ENCODE measurements at regions not wholly inside any gene's neighbourhood (a gene's known extent, or its start where the extent isn't known, plus 50 kb on each side); places are given as distances from the start of the nearest gene placed in this dataset.

DNA sequence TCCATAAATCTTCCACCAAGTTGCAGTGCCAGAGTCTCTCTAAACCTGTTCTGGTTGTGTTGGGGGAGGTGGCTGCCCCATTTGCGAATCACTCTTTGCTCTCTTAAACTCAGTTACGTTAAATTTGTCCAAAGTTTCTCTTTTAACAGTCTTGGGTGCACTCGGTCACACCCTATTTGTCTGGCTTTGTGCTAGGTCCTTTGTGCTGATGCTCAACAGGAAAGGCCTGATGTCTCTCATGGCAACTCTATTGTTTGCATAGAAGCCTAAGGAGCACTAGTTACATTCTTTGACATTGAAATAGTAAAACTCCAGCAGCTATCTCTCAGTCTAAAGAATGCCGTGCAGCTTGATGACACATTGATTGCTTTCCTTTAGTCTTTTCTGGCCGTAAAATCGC lies 105.1 kb downstream of the TRMT11 start:
- H3K4me3 Mint-ChIP-seq = no peak overlapping the region

DNA sequence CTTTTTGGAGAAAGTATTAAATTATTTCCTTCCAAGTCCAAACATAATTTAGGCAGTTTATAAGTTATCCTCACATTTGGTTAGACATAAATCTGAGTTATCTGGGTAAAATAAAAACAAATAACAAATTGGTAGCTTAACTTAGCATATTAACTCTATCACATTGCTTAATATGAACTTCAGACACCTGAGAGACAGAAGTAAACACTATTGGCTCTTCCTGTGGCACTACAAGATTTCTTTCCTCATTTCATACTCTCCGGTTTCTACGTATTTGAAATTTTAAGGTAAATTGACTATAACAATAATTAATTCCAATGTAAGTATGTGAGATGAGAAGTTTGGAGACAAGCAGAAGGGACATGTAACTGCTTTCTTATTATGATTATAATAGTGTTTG lies 106.8 kb downstream of the TRMT11 start:
- Mint-ChIP-seq H3K27ac (no peak overlapping the region), H3K27me3 (no peaks in the 10 kb centered on the region), H3K9me3 (no peaks in the 10 kb centered on the region), H3K4me3 (no peak overlapping the region), H3K4me1 (no peaks in the 10 kb centered on the region), H3K36me3 (peaks cover 2% of the 10 kb centered on the region)

More for the DNA sequence above, 105.1 kb downstream of the TRMT11 start:
- Mint-ChIP-seq H3K36me3 (peaks cover 4% of the 10 kb centered on the region), H3K27ac (no peak overlapping the region), H3K4me1 (peaks cover 2 to 3% (median 3%) of the 10 kb centered on the region in 3 donors), H3K9me3 (peaks cover 0 to 2% (median 0%) of the 10 kb centered on the region in 3 donors), H3K27me3 (no peaks in the 10 kb centered on the region)

DNA sequence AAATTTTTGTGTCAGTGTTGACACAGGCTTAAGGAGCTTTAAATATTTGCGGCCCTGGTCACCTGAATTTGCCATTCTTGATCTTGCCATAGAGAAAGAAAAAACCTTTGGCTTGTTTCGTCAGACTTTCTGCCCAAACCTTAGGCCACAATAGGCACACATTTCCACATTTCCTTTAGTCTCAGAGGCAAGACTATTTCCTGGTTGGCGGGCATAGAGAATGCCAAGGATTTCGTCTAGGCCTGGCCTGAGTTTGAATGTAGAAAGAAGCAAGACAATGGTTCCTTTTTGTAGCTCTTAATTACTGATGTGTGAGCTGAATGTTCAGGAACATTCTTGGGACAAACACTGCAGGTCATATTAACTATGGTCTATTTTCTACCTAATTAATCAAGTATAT lies 108.1 kb downstream of the TRMT11 start:
- Mint-ChIP-seq H3K27ac (no peak overlapping the region), H3K4me1 (no peaks in the 10 kb centered on the region), H3K27me3 (no peaks in the 10 kb centered on the region), H3K9me3 (no peaks in the 10 kb centered on the region), H3K4me3 (no peak overlapping the region), H3K36me3 (peaks cover 2% of the 10 kb centered on the region)

DNA sequence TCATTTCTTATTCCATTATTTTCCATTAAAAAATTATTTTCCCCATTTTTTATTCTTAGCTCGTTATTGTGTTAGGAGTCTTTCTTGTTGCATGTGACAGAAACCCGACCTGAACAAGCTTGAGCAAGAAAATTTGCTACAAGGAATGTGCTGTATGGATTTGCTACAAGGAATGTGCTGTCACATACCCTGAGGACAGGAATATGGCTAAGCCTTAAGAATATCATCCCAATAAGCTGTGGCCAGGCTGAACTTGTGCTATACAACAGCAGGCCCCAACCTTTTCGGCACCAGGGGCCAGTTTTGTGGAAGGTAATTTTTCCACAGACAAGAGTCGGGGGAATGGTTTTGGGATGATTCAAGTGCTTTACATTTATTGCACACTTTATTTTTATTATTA lies 114.0 kb downstream of the TRMT11 start:
- Mint-ChIP-seq H3K36me3 (peaks cover 4% of the 10 kb centered on the region), H3K27me3 (no peaks in the 10 kb centered on the region), H3K4me3 (no peak overlapping the region), H3K27ac (no peak overlapping the region), H3K9me3 (peaks cover 0 to 2% (median 0%) of the 10 kb centered on the region in 3 donors), H3K4me1 (no peaks in the 10 kb centered on the region)

DNA sequence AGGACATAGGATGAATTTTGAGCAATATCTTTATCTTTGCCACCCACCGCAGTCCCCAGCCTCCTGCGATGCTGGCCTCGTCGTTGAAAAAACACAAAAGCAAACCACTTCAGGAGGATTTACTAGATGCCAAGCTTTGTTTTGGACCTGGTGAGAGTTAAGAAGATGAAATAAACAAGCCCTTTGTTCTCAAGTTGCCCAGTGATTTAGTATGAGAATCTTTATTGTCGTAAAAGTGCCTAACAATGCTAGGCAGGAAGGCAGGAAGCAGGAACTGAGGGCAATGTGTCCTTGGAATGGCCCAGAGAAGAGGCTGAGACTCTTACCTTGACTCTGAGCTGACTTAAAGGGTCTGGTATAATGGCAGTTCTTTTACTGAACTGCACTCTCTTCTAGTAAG lies 116.0 kb downstream of the TRMT11 start:
- Mint-ChIP-seq H3K4me1 (no peaks in the 10 kb centered on the region), H3K36me3 (peaks cover 4% of the 10 kb centered on the region), H3K9me3 (peaks cover 0 to 2% (median 0%) of the 10 kb centered on the region in 3 donors), H3K27me3 (no peaks in the 10 kb centered on the region), H3K4me3 (no peak overlapping the region), H3K27ac (no peak overlapping the region)

DNA sequence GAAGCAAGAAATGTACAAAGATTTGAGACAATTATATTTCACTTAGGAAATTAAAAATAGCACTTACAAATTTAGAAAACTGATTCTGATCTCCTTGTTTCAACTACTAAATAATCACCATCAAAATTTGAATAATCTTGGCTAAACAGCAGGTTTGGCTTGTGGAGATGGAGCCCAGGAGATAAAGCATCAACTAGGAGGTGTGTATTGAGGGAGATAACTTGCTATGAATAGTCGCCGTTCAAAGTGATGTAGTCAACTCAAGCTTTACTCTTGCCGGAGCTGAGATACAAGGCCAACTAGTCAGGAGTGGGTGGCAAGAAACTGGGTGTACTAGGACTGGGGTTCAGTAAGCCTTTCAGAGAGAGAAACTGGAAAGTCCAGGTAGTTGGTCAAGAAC lies 117.7 kb downstream of the TRMT11 start:
- Mint-ChIP-seq H3K36me3 (peaks cover 4% of the 10 kb centered on the region), H3K4me1 (no peaks in the 10 kb centered on the region), H3K9me3 (peaks cover 0 to 2% (median 0%) of the 10 kb centered on the region in 3 donors), H3K27ac (no peak overlapping the region), H3K27me3 (no peaks in the 10 kb centered on the region), H3K4me3 (no peak overlapping the region)

DNA sequence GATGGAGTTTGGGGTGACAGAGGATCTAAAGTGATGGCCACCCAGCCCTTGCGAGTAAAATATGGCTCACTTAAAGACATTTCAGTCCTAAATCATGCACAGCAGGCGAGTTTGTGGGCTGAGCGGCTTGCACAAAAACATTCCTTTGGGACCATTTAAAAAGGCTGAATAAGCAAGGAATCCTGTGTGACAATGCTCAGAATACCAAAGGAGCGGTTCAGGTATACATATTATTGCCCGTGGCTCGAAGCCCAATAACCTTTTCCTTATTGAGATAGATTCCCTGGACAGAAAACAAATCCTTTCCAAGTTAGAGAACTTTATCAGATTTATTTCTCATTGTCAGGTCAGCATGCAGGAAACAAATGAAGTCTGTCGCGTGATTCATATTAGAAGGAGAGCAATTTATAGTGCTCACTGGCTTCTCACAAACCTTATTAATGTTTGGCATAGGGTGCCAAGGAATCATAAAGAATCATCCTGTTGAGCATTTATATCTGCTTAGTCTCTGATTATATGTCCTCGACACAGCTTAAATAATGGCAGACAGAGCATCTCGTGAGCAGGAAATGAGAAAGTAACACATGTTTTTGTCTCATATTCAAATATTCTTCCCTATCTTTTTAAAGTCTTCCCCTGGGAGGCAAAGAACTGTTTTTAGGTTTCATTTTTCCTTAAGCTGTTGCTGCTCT lies 121.3 kb downstream of the TRMT11 start:
- H3K4me1 Mint-ChIP-seq = no peaks in the 10 kb centered on the region
- no peaks in the 10 kb centered on the region for H3K27me3 Mint-ChIP-seq
- H3K4me3 Mint-ChIP-seq = no peak overlapping the region
- no peaks in the 10 kb centered on the region for H3K36me3 Mint-ChIP-seq
- H3K9me3 Mint-ChIP-seq = peaks cover 0 to 2% (median 0%) of the 10 kb centered on the region in 3 donors
- no peak overlapping the region for H3K27ac Mint-ChIP-seq

DNA sequence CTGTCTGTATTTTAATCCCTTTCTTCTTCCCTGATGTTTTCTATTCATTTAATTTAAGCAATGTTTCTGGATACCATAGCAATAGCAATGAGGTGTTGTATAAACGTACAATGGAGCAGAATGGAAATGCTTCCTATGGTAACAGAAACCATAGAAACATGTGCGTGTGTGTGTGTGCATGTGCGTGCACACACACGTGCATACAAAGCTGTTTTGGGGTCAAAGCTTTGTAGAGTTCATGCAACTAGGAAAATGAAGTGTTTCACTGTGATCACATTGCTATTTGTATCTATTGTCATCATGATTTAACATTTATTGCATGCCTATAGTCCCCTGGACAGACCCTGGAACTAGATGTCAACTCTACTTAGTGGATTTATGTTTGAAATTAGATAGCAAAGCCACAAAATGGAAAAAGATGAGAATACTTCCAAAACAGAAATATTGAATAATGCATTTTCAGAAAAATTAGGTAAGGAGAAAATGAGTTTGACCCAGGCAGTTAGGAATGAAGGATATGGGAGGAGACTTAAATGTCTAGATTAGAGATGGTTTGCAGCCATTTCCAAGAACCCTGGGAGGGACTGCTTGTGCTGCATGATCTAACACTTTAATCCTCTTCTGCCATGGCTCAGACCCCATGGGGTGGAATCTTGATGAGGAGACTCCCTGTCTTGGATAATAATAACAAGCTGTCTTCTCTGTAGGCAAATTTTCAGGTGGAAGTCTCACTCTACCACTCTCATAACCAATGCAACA lies 124.4 kb downstream of the TRMT11 start:
- H3K27ac Mint-ChIP-seq = no peak overlapping the region
- no peaks in the 10 kb centered on the region for H3K36me3 Mint-ChIP-seq
- H3K4me1 Mint-ChIP-seq = no peaks in the 10 kb centered on the region
- H3K4me3 Mint-ChIP-seq = no peak overlapping the region
- no peaks in the 10 kb centered on the region for H3K27me3 Mint-ChIP-seq
- H3K9me3 Mint-ChIP-seq = no peaks in the 10 kb centered on the region

DNA sequence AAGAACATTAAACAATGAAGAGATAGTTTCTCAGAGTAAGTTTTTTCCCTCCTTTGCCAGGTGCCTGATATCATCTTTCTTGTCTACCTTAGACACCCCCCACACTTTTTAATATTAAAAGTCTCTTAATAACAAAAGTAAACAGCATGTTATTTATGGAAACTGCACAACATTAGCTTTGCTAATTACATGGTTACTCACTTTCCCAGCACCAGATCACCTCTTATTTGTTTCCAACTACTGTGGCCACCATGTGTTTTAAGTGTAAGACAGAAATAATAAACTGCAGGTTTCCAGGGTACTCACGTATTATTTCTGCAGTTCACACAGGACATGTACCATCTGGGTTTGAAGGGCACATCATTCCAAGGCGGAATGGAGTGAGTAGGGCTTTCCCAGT lies 125.0 kb downstream of the TRMT11 start:
- Mint-ChIP-seq H3K27ac (no peak overlapping the region), H3K4me3 (no peak overlapping the region), H3K4me1 (no peaks in the 10 kb centered on the region), H3K27me3 (no peaks in the 10 kb centered on the region), H3K9me3 (no peaks in the 10 kb centered on the region), H3K36me3 (no peaks in the 10 kb centered on the region)

DNA sequence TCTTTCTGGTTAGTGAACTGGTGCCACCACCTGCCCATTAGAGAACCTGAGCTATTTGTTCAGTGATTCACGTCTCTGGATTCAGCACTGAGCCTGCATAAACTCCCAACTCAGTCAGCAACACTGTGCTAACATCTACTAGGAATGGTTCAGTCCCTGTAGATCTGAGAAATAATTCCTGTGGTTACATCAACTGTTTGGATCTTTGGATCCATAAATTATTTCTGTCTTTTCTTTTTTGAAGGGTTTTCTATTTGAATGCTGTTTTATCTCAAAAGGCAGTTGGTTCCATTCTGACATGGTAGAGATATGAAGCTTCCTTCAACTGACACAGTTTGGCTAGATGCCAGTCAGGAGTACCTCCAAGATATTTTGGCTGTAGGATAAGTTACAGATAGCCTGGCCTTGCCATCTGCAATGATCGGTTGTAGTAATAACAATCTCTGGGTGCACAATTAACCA lies 125.9 kb downstream of the TRMT11 start:
- Mint-ChIP-seq H3K27me3 (no peaks in the 10 kb centered on the region), H3K4me3 (no peak overlapping the region), H3K27ac (no peak overlapping the region), H3K36me3 (peaks cover under 1% of the 10 kb centered on the region), H3K9me3 (no peaks in the 10 kb centered on the region), H3K4me1 (no peaks in the 10 kb centered on the region)

DNA sequence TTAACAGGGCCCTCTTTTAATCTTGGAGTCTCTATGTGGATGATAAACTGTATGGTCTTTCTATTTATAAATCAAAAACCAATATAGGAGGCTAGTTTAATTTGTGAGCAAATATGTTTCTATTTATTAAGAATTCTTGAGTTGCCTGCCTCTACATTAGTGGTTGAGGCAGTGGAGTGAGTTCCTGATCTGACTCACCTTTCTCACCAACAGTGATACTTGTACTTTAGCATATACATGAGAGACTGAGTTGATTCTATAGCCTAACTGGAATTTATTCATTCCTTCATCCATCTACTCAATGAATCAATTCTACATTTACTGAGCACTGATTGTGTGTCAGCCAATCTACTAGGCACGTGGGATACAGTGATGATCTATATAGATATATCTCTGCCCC lies 126.9 kb downstream of the TRMT11 start:
- H3K9me3 Mint-ChIP-seq = no peaks in the 10 kb centered on the region
- no peaks in the 10 kb centered on the region for H3K27me3 Mint-ChIP-seq
- no peaks in the 10 kb centered on the region for H3K4me1 Mint-ChIP-seq
- H3K36me3 Mint-ChIP-seq = peaks cover 3% of the 10 kb centered on the region
- no peak overlapping the region for H3K4me3 Mint-ChIP-seq
- H3K27ac Mint-ChIP-seq = no peak overlapping the region

DNA sequence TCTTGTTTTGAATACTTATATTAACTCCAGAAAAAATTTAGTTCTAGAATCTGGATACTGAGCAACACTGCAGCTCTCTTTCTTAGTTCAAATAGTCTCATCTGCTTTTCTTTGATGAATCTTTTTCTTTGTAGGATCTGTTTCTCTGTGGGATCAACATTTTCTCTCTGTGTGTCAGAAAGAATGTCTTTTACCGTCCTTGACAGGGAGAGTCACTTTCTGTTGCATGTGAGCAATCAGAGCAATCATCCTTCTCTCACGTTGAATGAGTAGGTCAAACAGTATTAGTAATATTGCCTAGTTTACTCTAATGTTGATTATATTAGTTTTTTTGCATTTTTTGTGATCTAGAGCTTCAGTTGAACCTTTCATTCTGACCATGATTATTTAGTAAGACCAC lies 130.9 kb downstream of the TRMT11 start:
- Mint-ChIP-seq H3K27ac (no peak overlapping the region), H3K9me3 (no peaks in the 10 kb centered on the region), H3K36me3 (peaks cover 5% of the 10 kb centered on the region)

DNA sequence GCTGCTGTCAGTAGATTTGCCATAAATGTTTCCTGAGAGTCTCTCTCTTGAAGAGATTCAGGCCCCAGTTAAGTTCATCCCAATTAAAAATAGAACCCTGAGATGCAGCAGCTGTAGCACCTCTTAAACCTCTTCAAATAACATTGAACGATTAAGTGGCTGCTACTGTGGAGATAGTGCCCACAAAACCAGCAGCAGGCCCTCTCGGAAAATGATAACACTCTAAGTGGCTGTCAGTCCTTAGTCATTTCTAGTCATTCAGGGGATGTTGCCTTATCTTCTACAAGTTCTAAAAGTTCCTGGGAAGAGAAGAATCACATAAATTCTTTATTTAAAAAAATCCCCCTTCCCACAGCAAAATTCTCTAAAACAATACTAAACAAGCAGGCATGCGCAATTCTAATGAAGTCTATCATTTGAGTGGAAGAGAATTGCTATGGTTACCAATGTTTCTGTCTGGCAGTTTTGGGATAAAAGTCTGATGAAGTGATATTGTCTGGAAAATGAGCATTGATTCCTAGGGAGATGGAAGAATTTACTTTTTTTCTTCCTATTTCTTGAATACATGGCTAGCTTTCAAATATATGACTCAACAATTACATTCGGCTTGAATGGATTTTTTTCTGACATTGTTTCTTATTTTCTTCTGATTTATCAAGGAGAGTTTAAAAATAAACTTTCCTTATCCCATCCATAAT lies 131.9 kb downstream of the TRMT11 start:
- peaks cover 5% of the 10 kb centered on the region for H3K36me3 Mint-ChIP-seq
- no peak overlapping the region for H3K27ac Mint-ChIP-seq
- H3K4me1 Mint-ChIP-seq = no peaks in the 10 kb centered on the region
- H3K9me3 Mint-ChIP-seq = no peaks in the 10 kb centered on the region
- no peak overlapping the region for H3K4me3 Mint-ChIP-seq
- no peaks in the 10 kb centered on the region for H3K27me3 Mint-ChIP-seq

More for the DNA sequence above, 130.9 kb downstream of the TRMT11 start:
- Mint-ChIP-seq H3K4me3 (no peak overlapping the region), H3K4me1 (no peaks in the 10 kb centered on the region), H3K27me3 (no peaks in the 10 kb centered on the region)

DNA sequence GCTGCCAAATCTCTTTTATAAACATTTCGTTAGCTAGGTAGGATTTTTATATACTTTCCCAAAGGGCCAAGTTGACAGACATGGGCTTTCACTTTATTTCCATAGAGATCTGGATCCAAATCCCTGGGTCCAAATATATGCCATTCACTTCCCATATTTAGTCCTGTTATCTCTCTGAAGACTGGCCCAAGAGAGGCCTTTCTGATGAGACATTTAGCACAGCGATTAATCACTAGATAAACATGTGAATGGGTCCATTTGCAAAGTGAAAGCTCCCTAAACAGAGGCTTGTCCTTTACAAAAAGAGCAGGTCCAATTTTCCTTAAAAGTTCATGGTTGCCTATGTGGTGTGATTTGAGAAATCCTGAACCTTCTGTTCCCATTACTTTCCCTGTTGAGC lies 132.6 kb downstream of the TRMT11 start:
- Mint-ChIP-seq H3K4me1 (no peaks in the 10 kb centered on the region), H3K36me3 (peaks cover 6% of the 10 kb centered on the region), H3K27me3 (no peaks in the 10 kb centered on the region), H3K27ac (no peak overlapping the region), H3K4me3 (no peak overlapping the region), H3K9me3 (no peaks in the 10 kb centered on the region)

DNA sequence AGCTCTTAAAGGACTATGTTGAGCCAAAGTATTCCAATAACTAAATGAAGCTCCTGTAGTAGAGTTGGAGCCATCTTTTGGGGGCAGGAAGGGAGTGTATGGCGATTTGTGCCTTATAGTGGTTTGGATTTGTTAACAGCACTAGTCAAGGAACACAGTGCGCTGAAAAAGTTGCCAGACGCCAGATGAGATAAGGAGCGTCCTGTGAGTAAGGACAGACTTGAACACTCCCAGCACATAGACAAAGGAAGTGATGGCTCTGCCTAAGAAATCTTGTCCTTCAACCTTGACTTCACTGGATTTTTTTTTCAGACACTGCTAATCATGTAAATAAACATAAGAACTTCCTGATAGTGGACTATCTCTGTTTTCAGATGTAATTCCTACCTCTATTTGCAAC lies 136.9 kb downstream of the TRMT11 start:
- no peaks in the 10 kb centered on the region for H3K27me3 Mint-ChIP-seq
- no peaks in the 10 kb centered on the region for H3K4me1 Mint-ChIP-seq
- H3K4me3 Mint-ChIP-seq = no peak overlapping the region
- H3K36me3 Mint-ChIP-seq = peaks cover 3% of the 10 kb centered on the region
- no peak overlapping the region for H3K27ac Mint-ChIP-seq
- H3K9me3 Mint-ChIP-seq = no peaks in the 10 kb centered on the region
